HG03108 (cell line): ENCODE measurements at regions not wholly inside any gene's neighbourhood (a gene's known extent, or its start where the extent isn't known, plus 50 kb on each side); places are given as distances from the start of the nearest gene placed in this dataset.

Experiments used
- ATAC-seq: cut with Tn5 transposase; IDR thresholded peaks from one replicate; pipeline ENCODE4 v1.9.1; 2021; ENCODE audit warnings: moderate library complexity; ENCODE audit not compliant: unreplicated experiment

DNA sequence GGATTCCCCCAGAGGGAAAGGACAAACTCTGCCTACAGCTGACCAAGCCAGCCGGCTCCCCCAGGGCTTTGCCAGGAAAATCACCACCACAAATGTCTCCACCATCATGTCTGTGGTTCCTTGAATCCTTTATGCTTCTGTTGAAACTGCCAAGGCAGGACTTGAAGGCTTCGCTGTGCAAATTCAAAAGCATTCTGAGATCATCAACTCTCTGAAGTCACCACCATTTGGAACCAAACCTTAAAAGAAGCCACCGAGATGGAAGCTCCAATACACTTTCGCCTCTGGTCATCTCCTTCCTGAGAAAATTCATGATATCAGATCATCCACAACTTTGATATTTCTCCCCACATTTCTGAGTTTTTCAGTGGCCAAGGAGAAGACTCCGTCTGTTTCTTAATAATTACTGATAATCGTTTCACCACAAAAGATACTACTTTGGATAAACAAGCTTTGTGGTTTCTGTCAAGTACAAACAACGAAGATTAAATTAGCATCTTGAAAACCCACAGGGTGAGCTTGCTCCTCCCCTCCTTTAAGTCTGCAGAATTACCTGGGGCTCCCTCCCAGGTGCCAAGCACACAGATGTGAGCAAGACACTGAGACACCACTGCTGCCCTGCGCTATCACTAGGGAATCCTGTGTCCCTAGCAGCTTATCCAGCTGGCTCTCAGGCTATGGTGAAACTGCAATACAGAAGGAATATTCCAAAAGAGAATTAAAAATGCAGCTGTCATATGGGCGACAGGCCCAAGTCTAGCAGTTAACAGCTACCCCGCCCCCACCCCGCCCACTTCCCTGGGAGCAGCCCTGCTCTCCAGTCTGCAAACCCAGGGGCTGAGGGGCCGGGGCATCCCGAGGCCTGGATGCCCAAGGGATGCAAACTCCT, 125.0 kb upstream of the TBL1X start:
- no peak for ATAC-seq

DNA sequence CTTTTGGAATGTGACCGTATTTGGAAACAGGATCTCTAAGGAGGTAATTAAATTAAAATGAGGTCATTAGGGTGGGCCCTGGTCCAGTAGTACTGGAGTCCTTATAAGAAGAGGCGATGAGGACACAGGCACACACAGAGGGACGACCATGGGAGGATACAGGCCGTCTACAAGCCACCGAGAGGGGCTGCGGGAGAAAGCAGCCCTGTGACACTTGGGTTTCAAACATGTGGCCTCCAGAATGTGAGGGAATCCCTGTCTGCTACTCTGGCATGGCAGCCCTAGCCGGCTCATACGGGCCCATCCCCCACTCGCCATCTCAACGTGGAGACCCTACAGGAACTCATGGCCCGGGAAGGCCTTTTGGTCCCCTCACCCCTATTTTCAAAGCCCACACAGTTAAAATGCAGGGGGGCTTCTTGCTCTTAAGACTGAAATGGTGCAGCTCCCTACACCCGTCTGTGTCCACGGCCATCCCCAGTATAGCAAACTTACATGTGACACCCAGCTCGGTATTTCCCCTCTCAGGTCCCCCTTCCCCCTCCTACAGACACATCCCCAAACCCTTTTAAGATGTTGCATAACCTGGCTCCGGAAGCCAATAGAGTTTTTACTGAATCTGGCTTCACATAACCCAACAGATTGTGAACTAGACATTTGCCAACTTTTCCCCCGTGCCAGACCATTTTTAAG, 124.1 kb upstream of the TBL1X start:
- peak; percentile 37 for ATAC-seq

DNA sequence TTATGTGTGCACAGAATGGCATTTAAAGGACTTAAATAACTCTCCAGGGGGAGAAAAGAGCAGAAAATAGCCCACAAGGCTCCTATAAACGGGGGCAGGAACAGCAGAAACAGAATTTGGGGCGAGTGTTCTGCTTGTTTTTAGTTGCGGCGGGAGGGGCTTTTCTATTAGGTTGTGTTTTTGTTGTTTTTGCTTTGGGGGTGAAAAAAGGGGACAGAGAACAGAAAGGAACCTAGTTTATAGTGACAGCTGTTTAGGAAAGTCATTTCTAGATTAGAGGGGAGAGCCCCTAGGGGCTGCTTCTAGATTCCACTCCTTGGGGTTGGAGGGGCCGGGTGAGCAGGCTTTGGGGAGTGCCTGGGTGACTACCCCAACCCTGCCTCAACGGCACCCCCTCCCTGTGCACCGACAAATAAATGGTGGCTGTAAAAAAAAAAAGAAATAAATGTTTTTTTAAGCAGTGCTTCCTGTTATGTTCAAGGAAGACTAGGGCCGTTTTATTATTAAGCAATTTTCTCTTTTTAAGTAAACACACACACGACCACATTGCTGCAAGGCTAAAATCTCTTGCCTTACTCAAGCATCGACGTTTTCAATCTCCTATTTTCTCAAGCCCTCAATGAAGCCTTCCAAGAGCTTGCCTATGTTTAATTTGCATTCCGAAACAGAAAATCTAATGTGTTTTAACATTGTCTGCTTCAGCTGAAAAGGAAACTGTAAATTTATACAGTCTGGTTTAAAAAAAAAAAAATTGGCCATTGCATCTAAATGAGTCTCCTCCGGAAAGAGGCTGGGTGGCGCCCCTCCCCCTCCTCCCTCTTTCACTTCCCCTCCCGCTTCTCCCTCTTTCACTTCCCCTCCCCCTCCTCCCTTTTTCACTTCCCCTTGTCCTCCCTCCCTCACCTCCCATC, 123.3 kb upstream of the TBL1X start:
- ATAC-seq = peak; percentile 78

DNA sequence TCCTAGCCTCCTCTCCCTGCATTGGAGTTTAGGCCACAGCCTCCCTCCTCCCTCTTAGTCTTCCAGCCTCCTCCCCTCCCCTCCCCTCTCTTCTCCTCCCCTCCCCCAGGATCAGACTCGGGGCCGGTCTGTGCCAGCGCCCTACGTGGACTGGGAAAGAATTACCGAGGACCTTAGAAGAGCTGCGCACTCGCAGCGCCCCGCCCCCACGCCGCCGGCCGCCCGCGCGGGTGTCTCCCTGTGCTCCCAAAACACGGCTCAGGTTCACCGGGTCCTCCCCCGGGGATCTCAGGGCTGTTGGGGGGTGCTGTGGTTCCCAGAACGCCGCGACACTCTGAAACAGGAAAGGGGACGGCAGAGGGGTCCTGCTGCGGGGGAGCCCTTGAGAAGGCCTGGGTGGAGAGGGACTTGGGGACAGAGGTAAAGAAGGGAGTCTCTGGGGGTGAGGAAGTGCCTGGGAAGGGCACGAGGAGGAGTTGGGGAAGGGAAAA, 122.3 kb upstream of the TBL1X start:
- ATAC-seq = no peak

DNA sequence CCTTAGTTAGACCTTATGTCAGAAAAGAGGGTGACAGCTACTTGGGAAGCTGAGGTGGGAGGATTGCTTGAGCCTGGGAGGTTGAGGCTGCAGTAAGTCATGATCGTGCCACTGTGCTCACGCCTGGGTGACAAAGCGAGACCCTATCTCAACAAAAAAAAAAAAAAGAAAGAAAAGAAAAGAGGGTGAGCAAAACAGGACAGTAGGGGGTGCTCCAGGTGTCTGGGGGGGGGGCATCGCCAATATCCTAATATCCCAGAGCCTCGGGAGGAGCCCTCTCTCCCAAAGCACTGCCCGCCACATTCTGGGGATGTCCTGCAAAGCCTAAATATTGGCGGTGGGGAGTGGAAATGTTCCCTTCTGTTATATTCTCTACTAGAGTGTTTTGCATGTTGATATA, 120.9 kb upstream of the TBL1X start:
- ATAC-seq = no peak

DNA sequence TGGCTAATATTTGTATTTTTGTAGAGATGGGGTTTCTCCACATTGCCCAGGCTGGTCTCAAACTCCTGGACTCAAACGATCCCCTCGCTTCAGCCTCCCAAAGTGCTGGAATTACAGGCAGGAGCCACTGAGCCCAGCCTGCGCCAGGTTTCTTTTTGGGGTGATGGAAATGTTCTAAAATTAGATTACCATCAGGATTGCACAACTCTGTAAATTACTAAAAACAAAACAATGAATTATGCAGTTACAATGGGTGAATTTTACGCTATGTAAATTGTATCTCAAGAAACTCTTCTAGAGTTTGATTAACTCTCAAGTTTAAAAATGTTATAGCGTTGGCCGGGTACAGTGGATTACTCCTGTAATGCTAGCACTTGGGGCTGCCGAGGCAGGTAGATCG, 118.9 kb upstream of the TBL1X start:
- no peak for ATAC-seq

DNA sequence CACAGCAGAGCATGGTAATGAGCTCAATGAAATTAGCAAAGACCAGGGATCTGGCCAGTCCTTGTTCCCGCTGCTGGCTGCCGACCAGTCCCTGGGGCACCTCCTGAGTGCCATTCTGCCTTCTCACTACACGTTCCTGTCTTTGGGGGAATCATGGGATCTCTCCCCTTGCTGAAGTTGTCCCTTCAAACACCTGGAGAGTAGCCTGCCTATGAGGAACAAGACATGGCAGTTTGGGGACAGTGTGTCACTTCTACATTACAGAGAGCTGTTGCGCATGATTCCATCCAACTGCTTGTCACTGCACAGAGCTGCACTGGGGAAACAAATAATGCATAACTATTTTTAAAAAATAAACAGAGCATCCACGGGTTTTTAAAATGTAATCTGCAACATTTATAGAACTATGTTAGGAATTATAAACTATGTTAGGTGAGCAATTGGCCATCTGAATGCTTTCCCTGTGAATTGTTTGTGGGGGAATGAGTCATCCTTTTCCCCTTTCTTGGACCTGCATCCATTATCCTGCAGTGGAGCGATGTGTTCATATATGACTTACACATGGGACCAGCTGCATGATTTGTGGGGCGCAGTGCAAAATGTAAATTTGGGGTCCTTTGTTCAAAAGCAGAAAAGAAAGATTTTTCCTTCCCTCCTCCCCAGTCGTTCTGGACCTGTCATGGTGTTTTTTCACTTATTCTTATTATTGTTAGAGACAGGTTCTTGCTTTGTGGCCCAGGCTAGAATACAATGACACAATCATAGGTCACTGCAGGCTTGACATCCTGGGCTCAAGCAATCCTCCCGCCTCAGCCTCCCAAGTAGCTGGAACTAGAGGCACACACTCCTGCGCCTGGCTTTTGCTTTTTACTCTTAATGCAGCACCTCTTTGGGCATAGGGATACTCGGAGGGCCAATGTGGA, 115.0 kb upstream of the TBL1X start:
- no peak for ATAC-seq

DNA sequence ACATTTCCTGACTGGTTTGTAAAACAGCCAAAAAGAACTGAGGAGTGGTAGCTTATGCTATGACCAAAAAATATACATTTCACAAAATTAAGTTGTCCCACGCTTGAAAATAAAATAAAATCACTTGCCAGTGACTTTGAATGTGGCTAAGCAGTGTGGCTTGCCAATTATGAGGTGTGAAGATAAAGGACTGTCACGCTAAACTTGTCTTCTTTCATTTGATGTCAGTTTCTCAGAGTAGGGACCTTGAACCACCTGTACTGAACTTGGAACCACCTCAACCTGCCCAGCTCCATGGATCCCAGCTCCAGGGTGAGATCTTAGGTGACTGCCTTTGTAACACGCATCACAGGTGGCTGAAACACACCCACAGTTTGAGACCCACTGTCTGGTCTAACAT, 113.7 kb upstream of the TBL1X start:
- ATAC-seq = no peak

DNA sequence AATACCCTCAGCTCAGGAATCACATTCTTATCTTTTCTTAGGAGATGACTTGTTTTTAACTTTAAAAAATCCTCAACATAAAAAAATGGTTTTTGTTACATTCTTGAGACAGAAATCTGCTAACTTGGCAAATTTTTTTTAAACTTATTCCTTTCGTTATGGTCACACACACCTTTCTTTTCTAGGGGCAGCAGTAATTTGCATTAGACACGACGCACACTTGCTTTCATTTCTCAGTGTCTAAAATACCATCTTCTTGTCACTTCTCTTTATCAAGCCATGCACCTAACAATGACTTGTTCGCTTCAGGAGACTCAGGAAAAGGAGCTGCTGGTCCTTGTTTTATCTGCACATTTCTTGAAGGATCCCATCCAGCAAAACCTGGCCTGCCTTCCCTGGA, 112.6 kb upstream of the TBL1X start:
- ATAC-seq = peak; percentile 66

DNA sequence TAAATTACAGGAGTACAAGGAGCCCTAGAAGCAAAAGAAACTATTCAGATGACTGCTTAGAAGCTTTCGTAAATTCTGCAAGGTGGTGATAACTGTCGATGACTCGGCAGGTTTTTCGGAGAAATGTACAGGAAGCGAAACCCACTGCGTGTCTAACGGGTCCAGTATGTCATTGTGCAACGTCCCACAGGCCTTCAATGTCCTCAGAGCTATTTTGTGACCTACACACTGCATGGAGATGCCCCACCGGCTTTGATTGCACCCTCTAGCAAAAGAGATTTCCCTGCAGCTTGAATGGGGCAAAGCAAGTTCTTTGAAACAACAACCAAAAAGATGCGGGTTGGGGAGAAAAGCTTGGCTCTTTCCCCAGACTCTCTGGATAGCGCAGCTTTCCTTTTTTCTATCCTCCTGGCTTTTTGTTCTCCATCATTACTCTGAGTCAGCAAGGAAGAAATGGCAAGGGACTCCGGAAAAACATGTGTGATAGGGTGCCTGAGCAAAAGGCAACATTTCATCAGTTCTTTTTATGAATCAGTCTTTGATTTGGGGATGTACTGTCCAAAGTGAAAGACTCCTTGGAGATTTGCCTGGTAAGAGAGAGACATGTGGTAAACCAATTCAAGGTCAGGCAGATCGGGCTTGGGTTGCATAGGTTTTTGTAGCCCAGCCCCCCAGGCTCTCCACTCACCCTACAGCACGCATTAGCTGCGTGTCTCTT, 112.0 kb upstream of the TBL1X start:
- ATAC-seq = peak; percentile 75

DNA sequence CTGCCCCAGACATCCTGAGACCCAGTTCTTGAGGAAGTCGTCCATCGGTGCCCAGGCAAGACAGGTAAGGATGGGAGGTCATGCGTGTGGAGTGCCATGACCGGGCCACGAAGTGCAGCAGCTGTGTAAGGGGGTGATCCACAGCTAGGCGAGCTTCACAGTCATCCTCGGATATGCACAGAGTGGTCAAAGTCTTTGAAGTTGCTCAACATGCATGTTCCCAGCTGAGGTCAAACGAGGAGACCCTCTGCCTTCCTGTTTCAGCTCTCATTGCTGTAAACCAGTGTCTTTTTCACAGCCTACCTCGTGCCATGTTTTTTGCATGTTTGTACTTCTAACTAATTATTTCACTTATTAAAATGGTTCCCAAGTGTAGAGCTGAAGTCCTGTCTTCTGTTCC, 109.9 kb upstream of the TBL1X start:
- no peak for ATAC-seq

DNA sequence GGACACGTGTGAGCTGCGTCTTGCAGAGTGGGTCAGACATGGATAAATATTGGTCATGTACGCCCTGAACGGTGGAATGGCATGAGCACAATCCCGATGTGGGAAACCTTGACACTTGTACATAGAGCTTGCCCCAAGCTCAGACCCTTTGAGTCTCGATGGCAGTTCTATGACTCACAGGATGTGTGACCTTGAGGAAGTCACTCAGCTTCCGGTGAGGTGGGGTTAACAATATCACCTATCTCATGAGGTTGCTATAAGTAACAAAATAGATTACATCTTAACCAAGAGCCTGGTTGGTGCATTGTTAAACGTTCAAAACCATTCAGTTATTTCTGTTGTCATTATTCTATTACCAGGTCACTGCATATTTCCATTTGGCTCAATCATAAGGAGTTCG, 109.1 kb upstream of the TBL1X start:
- ATAC-seq = no peak

DNA sequence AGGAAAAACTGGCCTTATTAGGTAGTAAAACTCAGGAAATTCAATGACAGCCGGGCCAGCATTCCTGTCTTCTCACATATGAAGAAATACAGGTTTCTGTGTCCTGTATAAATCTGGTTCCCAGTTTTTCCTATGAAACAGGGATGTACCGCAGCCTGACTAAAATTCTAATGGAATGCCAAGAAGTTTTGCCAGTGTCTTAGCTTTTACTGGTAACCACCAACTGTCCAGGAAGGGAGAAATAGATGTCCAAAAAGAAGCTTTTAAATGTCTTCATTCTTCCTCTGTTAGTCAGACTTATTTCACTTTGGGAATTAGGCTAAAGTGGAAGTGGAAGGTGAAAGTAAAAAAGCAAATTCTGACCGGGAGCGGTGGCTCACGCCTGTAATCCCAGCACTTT, 108.0 kb upstream of the TBL1X start:
- no peak for ATAC-seq

DNA sequence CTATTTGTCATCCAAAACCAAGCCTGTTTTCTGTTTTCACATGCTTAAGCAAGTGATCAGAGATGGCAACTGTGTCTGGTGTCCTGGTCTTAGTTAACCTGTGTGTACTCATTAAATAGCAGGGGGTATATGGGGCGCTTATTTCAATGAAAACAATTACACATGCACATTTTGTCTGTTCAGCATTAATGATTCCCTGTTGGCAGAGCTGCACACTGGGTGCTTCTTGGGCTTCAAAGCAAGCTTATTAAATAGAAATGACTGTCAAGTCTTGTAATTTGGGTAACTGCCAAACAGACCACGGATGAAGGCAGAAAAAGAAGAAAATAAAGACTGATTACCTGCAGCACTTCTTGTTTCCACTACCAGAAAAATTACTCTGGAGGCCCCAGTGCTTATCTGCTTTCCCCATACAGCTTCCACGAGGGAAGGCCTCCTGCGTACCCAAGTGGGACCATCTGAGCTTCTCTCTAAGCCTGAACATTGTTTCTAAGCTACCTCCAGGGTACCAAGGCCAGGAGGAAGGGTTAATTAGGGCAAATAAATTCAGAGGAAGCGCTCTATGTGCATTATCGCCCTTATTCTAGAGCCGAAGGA, 107.2 kb upstream of the TBL1X start:
- ATAC-seq = no peak

DNA sequence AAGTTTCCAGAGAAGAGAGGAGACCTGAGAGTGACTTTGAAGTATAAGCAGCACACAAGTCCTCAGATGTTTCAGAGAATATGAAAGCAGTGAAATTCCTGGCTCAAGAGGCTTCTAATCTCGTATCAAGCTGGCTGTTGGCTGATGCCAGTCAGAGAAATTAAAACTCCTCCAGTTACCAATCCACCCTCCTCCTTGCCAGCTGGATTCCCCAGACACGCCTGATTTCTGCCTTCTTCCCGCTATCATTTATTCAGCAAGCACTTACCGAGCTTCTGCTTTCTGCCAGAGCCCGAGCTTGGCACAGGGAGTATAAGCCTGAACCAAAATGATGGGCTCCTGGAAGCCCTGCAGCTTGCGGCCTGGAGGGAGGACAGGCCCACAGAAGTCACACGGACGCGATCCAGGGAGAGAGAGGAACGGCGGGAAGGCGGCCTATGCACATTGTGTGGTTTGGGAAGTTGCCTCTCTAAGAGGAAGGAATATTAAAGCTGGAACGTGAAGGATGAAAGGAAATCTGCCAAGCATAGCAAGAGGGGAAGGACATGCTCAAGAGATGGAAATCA, 102.4 kb upstream of the TBL1X start:
- no peak for ATAC-seq

DNA sequence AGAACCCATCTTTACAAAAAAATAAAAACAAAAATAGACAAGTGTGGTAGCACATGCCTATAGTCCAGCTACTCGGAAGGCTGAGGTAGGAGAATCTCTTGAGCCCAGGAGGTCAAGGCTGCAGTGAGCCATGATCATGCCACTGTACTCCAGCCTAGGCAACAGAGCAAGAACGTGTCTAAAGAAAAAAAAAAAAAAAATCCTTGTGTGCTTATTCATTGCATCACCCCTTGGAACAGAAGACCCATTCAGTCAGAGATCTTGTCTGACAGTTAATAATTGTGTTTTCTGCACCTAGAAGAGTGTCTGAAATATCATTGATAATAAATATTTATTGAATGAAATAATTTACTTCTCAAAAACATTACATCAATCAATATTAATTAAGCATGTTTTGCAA, 97.4 kb upstream of the TBL1X start:
- ATAC-seq = no peak

DNA sequence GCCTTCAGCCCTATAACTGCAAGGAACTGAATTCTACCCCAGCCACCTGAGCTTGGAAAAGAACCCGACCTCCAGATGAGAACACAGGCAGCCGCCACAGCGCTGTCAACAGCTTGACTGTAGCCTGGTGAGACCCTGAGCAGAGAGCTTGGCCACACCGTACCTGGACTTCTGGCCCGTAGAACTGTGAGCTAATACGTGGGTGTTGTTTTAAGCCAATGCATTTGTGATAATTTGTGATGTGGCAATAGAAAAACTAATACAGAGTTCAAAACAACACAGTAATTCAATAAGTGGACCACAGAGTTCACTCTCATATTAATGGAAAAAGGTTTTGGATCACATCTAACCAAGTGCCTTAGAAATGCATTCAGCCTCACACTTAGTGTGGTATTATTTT, 96.6 kb upstream of the TBL1X start:
- no peak for ATAC-seq

DNA sequence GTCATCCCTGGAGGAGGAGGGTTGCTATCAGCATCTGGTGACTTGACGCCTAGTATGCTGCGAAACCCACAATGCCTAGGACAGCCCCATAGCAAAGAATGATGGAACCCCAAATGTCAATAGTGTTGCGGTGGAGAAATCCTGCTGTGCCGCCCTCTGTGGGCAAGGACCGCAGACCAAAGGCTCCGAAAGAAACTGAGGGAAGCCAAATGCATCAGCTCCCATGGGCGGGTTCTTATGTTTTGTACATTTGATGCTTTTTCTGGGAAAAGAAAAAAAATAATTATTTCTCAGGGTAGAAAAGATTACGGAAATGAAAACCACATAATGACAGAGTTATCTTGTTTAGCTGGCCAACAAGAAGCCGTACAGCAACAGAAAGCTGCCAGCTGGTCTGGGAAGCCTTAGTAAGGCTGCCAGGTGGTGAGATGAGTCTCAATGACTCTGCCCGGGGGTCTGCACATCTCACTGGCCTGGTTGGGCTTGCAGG, 95.0 kb upstream of the TBL1X start:
- ATAC-seq = no peak

DNA sequence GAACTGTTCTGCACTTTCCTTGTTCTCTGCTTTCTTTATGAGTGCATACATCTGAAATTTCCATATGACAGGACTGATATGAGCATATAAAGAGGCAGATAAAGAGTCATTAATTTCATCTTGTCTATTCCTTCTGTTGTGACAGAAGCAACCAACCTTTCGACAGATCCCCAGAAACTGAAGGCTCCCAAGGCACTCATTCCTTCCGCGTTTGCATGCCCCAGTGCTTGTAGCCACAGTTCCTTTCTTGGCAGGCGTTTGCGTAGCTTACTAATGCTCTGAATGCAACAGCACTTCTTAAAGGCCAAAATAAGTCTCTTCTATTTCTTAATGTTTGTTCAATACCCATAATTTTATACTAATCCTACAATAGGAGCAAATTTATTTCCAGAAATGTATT, 94.0 kb upstream of the TBL1X start:
- ATAC-seq = no peak
